ENCODE measurements at regions not wholly inside any gene's neighbourhood (a gene's known extent, or its start where the extent isn't known, plus 50 kb on each side); places are given as distances from the start of the nearest gene placed in this dataset.

DNA sequence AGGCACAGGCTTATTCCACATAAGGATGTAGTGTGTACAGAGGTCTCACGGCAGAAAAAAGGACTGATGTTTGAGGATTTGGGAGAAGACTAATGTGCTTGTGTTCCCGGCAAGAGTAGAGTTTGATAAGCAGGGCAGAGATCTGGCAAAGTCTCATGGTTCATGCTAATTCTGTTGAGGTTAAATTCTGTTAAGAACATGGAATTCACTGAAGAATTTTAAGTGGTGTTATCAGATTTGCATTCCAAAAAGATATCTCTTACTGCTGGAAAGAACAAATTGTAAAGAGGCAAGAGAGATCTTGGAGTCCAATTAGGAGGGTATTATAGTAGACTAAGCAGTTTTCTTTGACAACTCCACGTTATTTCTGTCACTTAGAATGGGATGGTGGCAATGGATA, 348.3 kb downstream of the TDRD3 start:
- no peak overlapping the region for H3K4me3 ChIP-seq
- no peaks in the 10 kb centered on the region for H3K4me1 ChIP-seq
- intact Hi-C loops (cut with DNase I): no loop called here
- no peak for ATAC-seq
- H3K36me3 ChIP-seq: no peaks in the 10 kb centered on the region
- H3K9me3 ChIP-seq: peaks cover 0 to 4% of the 10 kb centered on the region in 2 donors
- H3K27me3 ChIP-seq: no peaks in the 10 kb centered on the region
- no peak overlapping the region for H3K27ac ChIP-seq
- TF ChIP-seq, protein P1, sequence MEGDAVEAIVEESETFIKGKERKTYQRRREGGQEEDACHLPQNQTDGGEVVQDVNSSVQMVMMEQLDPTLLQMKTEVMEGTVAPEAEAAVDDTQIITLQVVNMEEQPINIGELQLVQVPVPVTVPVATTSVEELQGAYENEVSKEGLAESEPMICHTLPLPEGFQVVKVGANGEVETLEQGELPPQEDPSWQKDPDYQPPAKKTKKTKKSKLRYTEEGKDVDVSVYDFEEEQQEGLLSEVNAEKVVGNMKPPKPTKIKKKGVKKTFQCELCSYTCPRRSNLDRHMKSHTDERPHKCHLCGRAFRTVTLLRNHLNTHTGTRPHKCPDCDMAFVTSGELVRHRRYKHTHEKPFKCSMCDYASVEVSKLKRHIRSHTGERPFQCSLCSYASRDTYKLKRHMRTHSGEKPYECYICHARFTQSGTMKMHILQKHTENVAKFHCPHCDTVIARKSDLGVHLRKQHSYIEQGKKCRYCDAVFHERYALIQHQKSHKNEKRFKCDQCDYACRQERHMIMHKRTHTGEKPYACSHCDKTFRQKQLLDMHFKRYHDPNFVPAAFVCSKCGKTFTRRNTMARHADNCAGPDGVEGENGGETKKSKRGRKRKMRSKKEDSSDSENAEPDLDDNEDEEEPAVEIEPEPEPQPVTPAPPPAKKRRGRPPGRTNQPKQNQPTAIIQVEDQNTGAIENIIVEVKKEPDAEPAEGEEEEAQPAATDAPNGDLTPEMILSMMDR (IDR thresholded peaks at IDR 0.05): no peak
- DNase-seq: no peak

- Histone ChIP-seq H3K4me3 (no peak overlapping the region), H3K27ac (no peak overlapping the region), H3K9me3 (no peaks in the 10 kb centered on the region), H3K4me1 (no peaks in the 10 kb centered on the region), H3K36me3 (no peaks in the 10 kb centered on the region), H3K27me3 (no peaks in the 10 kb centered on the region)
- no peak for DNase-seq
- intact Hi-C loops (cut with DNase I): no loop called here
- ATAC-seq: no peak
- TF ChIP-seq, protein P1 (IDR thresholded peaks at IDR 0.05): no peak
These were observed 336.9 kb downstream of the TDRD3 start for GRCh38 chr13:60733933-60734332.

DNA sequence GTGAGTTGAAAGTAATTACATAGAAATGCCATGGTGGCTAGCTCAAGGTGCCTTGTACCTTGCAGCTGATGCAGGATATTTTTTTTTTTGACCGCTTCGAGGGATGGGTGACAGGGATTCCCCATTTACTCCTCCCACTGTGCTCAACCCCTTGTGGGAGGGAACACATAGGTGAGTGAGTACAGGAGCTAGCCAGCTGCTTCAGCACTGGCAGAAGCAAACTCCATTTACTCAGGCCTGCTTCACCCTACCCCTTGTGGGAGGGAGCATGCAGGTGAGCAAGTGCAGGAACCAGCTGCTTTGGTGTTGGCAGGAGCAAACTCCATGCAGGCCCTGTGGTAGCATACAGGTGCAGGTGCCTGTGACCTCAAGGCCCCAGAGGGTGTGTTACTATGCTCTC, 330.1 kb downstream of the TDRD3 start:
- TF ChIP-seq, protein P1 (IDR thresholded peaks at IDR 0.05): no peak
- Histone ChIP-seq H3K9me3 (no peaks in the 10 kb centered on the region), H3K27me3 (no peaks in the 10 kb centered on the region), H3K27ac (no peak overlapping the region), H3K4me1 (no peaks in the 10 kb centered on the region), H3K36me3 (no peaks in the 10 kb centered on the region), H3K4me3 (no peak overlapping the region)
- ATAC-seq: no peak
- intact Hi-C loops (cut with DNase I): no loop called here
- DNase-seq: no peak

- DNase-seq (no peak), ATAC-seq (no peak)
- no peaks in the 10 kb centered on the region for H3K36me3 ChIP-seq
- no peak overlapping the region for H3K4me3 ChIP-seq
- H3K4me1 ChIP-seq: no peaks in the 10 kb centered on the region
- no peak overlapping the region for H3K27ac ChIP-seq
- no peaks in the 10 kb centered on the region for H3K9me3 ChIP-seq
- intact Hi-C loops (cut with DNase I): no loop called here
- TF ChIP-seq, protein P1 (IDR thresholded peaks at IDR 0.05): no peak
- H3K27me3 ChIP-seq: no peaks in the 10 kb centered on the region
These were observed 324.0 kb downstream of the TDRD3 start for GRCh38 chr13:60721063-60721462.

GRCh38 chr13:60720590-60720989, 323.6 kb downstream of the TDRD3 start:
- Histone ChIP-seq H3K36me3 (no peaks in the 10 kb centered on the region), H3K4me3 (no peak overlapping the region), H3K27me3 (no peaks in the 10 kb centered on the region), H3K9me3 (no peaks in the 10 kb centered on the region), H3K4me1 (no peaks in the 10 kb centered on the region), H3K27ac (no peak overlapping the region)
- TF ChIP-seq, protein P1 (IDR thresholded peaks at IDR 0.05): no peak
- ATAC-seq: no peak
- intact Hi-C loops (cut with DNase I): no loop called here
- no peak for DNase-seq

Data from left lung (tissue), 4 donors.